Fibroblast of villous mesenchyme (primary cell): ENCODE measurements at regions not wholly inside any gene's neighbourhood (a gene's known extent, or its start where the extent isn't known, plus 50 kb on each side); places are given as distances from the start of the nearest gene placed in this dataset.
A peak's percentile ranks its signal among the peaks of the same experiment; 100 is the strongest.

Experiments
- DNase-seq: peaks from one replicate; pipeline ENCODE4 v3.0.0-alpha.2; 2010; ENCODE audit warnings: low read depth
- H3K4me3 ChIP-seq: 2 replicates; pipeline ENCODE4 v1.5.1; 2011; ENCODE audit warnings: low read depth, mild to moderate bottlenecking, low read length
- TF ChIP-seq, protein P1 (sequence below): IDR thresholded peaks from 2 replicates; pipeline ENCODE4 v1.5.1; 2012; ENCODE audit warnings: low read depth, mild to moderate bottlenecking, low read length; ENCODE audit not compliant: insufficient read depth

DNA sequence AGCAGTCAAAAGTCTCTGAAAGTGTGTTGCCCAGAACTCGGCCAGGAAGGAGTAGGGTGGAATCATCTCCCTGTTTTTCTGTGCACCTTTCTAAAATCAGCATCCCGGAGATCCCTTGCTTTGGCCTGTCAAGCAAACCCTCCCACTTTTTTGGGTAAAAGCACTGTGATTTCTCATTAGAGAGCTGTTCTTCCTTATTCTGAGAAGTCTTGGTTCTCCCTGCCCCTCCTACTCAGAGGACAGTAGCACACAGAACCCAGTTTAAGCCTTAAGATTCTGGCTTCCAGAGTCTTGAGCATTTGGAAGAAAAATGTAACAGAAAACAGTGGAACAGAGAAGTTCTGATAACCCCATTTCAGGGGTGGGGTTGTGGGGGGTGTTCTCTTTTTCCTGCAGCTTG lies 52.6 kb upstream of the KATNAL1 start:
- DNase-seq: no peak
- TF ChIP-seq, protein P1, sequence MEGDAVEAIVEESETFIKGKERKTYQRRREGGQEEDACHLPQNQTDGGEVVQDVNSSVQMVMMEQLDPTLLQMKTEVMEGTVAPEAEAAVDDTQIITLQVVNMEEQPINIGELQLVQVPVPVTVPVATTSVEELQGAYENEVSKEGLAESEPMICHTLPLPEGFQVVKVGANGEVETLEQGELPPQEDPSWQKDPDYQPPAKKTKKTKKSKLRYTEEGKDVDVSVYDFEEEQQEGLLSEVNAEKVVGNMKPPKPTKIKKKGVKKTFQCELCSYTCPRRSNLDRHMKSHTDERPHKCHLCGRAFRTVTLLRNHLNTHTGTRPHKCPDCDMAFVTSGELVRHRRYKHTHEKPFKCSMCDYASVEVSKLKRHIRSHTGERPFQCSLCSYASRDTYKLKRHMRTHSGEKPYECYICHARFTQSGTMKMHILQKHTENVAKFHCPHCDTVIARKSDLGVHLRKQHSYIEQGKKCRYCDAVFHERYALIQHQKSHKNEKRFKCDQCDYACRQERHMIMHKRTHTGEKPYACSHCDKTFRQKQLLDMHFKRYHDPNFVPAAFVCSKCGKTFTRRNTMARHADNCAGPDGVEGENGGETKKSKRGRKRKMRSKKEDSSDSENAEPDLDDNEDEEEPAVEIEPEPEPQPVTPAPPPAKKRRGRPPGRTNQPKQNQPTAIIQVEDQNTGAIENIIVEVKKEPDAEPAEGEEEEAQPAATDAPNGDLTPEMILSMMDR: no peak
- no peak overlapping the region for H3K4me3 ChIP-seq

DNA sequence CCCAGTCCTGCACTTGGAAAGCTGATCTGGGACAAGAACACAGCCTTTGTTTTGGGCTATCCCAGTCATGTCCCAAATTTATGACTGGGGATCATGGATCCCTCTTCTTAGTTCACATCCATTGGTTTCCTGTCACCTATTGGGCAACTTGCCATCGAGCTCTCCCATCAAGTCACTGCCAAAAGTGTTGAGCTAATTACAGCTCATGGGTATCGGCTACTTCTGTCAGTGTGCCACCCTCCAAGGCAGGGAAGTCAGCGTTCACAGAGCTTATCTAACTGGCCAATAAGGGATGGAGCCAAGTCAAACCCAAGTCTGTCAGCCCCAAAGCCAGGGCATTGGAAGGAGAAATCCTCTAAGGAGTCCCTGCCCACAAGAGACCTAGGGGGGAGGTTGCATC lies 53.2 kb upstream of the KATNAL1 start:
- H3K4me3 ChIP-seq: no peak overlapping the region
- no peak for DNase-seq
- TF ChIP-seq, protein P1: no peak

DNA sequence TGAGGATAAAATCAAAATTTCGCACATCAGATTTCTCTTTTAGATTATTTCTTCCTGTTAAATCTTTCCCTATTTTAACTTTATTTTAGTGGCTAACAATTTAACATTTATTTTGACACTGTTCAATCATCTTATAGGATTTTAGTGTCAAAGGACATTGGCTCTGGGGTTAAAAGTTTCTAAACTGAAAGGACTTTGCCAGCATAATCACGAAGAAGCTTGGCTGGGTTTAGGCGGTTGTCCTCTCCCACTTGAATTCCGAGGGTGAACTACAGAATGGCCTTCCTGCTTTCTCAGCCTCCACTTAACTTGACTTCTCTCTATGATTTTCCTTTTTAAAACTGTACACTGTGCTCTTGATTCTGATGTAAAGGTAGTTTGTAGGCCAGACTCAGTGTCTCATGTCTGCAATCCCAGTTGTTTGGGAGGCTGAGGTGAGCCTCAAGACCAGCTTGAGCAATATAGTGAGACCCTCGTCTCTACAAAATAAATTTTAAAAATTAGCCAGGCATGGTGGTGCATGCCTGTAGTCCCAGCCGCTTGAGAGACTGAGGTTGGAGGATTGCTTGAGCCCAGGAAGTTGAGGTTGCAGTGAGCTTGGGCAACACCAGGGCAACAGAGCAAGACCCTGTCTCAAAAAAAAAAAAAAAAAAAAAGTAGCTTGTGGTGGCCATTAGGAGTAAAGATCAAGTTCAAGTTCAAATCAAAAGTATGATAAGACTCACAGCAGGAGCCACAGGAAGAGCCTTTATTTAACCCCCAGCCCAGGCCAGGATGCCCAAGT lies 54.8 kb upstream of the KATNAL1 start:
- H3K4me3 ChIP-seq: no peak overlapping the region
- TF ChIP-seq, protein P1: no peak
- DNase-seq: no peak

DNA sequence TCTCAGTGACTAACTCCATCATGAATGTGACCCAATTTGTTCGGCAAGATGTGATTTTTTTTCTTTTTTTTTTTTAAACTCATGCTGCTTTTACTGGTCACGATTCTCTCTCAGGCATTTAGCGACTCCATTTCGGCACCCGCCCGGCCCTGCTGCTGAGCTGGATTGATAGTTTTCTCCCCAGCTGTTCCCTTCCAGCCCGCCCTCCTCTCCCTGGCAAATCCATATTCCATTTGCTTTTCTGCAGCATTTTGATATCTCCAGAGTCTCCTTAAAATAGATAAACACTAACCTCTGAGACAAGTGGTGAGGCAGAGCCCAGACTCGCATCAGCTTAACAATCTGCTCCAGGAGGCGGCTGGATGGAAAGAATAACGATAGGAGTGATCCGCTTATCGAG lies 55.5 kb upstream of the KATNAL1 start:
- peak; percentile 10 for DNase-seq
- TF ChIP-seq, protein P1: no peak
- no peak overlapping the region for H3K4me3 ChIP-seq

DNA sequence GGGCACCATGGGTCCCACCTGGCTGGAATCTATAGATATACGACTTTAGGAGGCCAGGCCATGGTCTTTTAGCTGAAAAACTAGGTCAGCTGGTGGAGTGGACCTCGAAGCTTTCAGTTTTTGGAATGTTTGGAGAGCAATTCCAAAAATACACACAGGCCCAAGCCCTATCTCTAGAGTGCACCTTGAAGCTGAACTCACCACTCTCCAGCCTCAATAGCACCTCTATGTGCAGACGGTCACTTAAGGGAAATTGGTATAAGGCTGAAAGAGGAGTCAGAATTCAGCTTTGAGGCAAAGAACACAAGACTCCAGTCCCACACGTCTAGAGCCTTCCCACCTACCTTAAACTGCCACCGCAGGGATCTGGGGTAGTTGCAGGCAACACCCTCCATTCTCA lies 56.4 kb upstream of the KATNAL1 start:
- TF ChIP-seq, protein P1: no peak

DNA sequence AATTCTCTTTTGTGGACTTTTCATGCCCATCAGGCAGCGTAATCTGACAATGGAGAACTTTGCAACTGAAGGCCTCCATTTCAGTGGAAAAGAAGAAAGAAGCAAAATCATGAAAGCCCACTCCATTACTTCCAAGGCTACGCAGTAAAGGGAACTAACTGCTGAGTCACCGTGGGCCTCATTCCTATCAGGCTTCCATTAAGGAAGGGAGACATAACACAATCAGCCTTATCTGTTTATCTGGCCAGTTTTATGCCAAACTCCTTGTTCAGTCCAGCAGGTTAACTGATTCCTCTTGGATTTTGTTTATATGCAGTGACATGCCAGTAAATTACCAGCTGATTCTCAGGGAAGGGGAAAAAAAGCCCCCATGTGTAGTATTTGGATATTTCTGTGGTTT lies 56.8 kb upstream of the KATNAL1 start:
- peak; percentile 59 for DNase-seq
- H3K4me3 ChIP-seq: no peak overlapping the region
- TF ChIP-seq, protein P1: no peak

More for the DNA sequence above, 56.4 kb upstream of the KATNAL1 start:
- DNase-seq: no peak
- no peak overlapping the region for H3K4me3 ChIP-seq

DNA sequence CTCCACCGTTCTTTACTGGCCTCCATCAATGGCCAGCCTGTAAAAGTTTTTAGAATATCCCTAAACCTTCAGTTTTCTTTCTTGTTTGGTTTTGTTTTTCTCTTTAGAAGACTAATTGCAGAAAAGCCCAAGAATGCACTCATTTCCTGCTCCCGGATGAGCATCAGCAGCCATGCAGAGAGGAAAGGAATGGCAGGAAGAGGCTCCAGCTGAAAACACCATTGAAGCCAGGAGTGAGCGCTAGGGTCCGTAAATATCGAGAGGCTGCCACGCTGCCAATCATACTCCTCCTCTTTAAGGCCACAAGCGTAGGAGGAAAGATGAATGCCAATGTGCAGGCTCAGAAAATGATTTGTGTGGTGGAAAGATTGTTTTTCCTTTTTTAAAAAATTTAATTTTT lies 57.4 kb upstream of the UBE2L5 start:
- H3K4me3 ChIP-seq: no peak overlapping the region
- TF ChIP-seq, protein P1: no peak
- DNase-seq: peak; percentile 19
